Glutamatergic neuron (in vitro differentiated cells): ENCODE measurements at regions not wholly inside any gene's neighbourhood (a gene's known extent, or its start where the extent isn't known, plus 50 kb on each side); places are given as distances from the start of the nearest gene placed in this dataset.

Source experiments
- DNase-seq: peaks from one replicate; pipeline ENCODE4 v3.0.0; 2022
- H3K27ac Mint-ChIP-seq: one replicate; pipeline ENCODE4 v1.8.0; 2020; ENCODE audit warnings: mild to moderate bottlenecking, mixed read lengths, inconsistent platforms; ENCODE audit not compliant: unreplicated experiment
- H3K27me3 Mint-ChIP-seq: one replicate; pipeline ENCODE4 v1.8.0; 2020; ENCODE audit warnings: mild to moderate bottlenecking, moderate library complexity, mixed read lengths, inconsistent platforms; ENCODE audit not compliant: unreplicated experiment
- H3K36me3 Mint-ChIP-seq: one replicate; pipeline ENCODE4 v1.8.0; 2020; ENCODE audit warnings: mild to moderate bottlenecking, mixed read lengths, inconsistent platforms; ENCODE audit not compliant: unreplicated experiment
- H3K4me1 Mint-ChIP-seq: one replicate; pipeline ENCODE4 v1.8.0; 2020; ENCODE audit warnings: mild to moderate bottlenecking, low read depth, mixed read lengths, inconsistent platforms; ENCODE audit not compliant: unreplicated experiment
- H3K4me3 Mint-ChIP-seq: one replicate; pipeline ENCODE4 v1.8.0; 2020; ENCODE audit warnings: mild to moderate bottlenecking, mixed read lengths, inconsistent platforms; ENCODE audit not compliant: unreplicated experiment
- H3K9me3 Mint-ChIP-seq: one replicate; pipeline ENCODE4 v1.8.0; 2020; ENCODE audit warnings: mild to moderate bottlenecking, moderate library complexity, mixed read lengths, inconsistent platforms; ENCODE audit not compliant: unreplicated experiment
- TF ChIP-seq, protein P1 (sequence below): fragments of 200-600 bp; sonication (generic); IDR thresholded peaks from one replicate; pipeline ENCODE4 v1.5.0; 2021; ENCODE audit not compliant: partially characterized antibody, unreplicated experiment

GRCh38 chr13:63517371-63517770 lies 2101.7 kb upstream of the PCDH20 start:
- no peak overlapping the region for H3K4me3 Mint-ChIP-seq
- TF ChIP-seq, protein P1, sequence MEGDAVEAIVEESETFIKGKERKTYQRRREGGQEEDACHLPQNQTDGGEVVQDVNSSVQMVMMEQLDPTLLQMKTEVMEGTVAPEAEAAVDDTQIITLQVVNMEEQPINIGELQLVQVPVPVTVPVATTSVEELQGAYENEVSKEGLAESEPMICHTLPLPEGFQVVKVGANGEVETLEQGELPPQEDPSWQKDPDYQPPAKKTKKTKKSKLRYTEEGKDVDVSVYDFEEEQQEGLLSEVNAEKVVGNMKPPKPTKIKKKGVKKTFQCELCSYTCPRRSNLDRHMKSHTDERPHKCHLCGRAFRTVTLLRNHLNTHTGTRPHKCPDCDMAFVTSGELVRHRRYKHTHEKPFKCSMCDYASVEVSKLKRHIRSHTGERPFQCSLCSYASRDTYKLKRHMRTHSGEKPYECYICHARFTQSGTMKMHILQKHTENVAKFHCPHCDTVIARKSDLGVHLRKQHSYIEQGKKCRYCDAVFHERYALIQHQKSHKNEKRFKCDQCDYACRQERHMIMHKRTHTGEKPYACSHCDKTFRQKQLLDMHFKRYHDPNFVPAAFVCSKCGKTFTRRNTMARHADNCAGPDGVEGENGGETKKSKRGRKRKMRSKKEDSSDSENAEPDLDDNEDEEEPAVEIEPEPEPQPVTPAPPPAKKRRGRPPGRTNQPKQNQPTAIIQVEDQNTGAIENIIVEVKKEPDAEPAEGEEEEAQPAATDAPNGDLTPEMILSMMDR: no peak
- no peak overlapping the region for H3K27ac Mint-ChIP-seq
- no peaks in the 10 kb centered on the region for H3K36me3 Mint-ChIP-seq
- no peaks in the 10 kb centered on the region for H3K27me3 Mint-ChIP-seq
- DNase-seq: no peak
- H3K4me1 Mint-ChIP-seq: no peaks in the 10 kb centered on the region
- no peaks in the 10 kb centered on the region for H3K9me3 Mint-ChIP-seq

GRCh38 chr13:63516124-63516523 lies 2100.5 kb upstream of the PCDH20 start:
- Mint-ChIP-seq H3K9me3 (no peaks in the 10 kb centered on the region), H3K36me3 (no peaks in the 10 kb centered on the region), H3K4me3 (no peak overlapping the region), H3K4me1 (no peaks in the 10 kb centered on the region), H3K27me3 (no peaks in the 10 kb centered on the region), H3K27ac (no peak overlapping the region)
- no peak for DNase-seq
- TF ChIP-seq, protein P1: no peak

GRCh38 chr13:63514886-63515285 lies 2099.2 kb upstream of the PCDH20 start:
- TF ChIP-seq, protein P1: no peak
- no peak overlapping the region for H3K4me3 Mint-ChIP-seq
- no peaks in the 10 kb centered on the region for H3K27me3 Mint-ChIP-seq
- H3K4me1 Mint-ChIP-seq: no peaks in the 10 kb centered on the region
- no peak overlapping the region for H3K27ac Mint-ChIP-seq
- H3K9me3 Mint-ChIP-seq: no peaks in the 10 kb centered on the region
- no peak for DNase-seq
- H3K36me3 Mint-ChIP-seq: no peaks in the 10 kb centered on the region

GRCh38 chr13:63512095-63512494 lies 2096.4 kb upstream of the PCDH20 start:
- Mint-ChIP-seq H3K4me3 (no peak overlapping the region), H3K4me1 (no peaks in the 10 kb centered on the region), H3K36me3 (no peaks in the 10 kb centered on the region), H3K27me3 (no peaks in the 10 kb centered on the region), H3K27ac (no peak overlapping the region), H3K9me3 (no peaks in the 10 kb centered on the region)
- TF ChIP-seq, protein P1: no peak
- DNase-seq: no peak

GRCh38 chr13:63501702-63502101 lies 2086.1 kb upstream of the PCDH20 start:
- TF ChIP-seq, protein P1: no peak
- no peak for DNase-seq
- H3K4me3 Mint-ChIP-seq: no peak overlapping the region
- H3K4me1 Mint-ChIP-seq: no peaks in the 10 kb centered on the region
- H3K36me3 Mint-ChIP-seq: peaks cover 6% of the 10 kb centered on the region
- H3K27me3 Mint-ChIP-seq: no peaks in the 10 kb centered on the region
- no peak overlapping the region for H3K27ac Mint-ChIP-seq
- peaks cover 1% of the 10 kb centered on the region for H3K9me3 Mint-ChIP-seq
